GM23248 (cell line): ENCODE measurements at regions not wholly inside any gene's neighbourhood (a gene's known extent, or its start where the extent isn't known, plus 50 kb on each side); places are given as distances from the start of the nearest gene placed in this dataset.

ENCODE experiments used
- DNase-seq: peaks from one replicate; pipeline ENCODE4 v3.0.0-alpha.2; 2015
- H2AFZ ChIP-seq: fragments of 200-600 bp; sonication (generic); 2 replicates; pipeline ENCODE4 v1.6.1; 2016; ENCODE audit warnings: antibody characterized with exemption
- H3F3A ChIP-seq: fragments of 200-600 bp; sonication (generic); 2 replicates; pipeline ENCODE4 v1.6.1; 2016; ENCODE audit warnings: mild to moderate bottlenecking, antibody characterized with exemption, mixed run types; ENCODE audit not compliant: insufficient read depth
- H3K27ac ChIP-seq: fragments of 200-600 bp; sonication (generic); 2 replicates; pipeline ENCODE4 v1.5.1; 2016; ENCODE audit warnings: mild to moderate bottlenecking
- H3K27me3 ChIP-seq: fragments of 200-600 bp; sonication (generic); replicated peaks from 2 replicates; pipeline ENCODE4 v1.6.1; 2016; ENCODE audit warnings: mild to moderate bottlenecking; ENCODE audit not compliant: insufficient read depth
- H3K36me3 ChIP-seq: fragments of 200-600 bp; sonication (generic); 2 replicates; pipeline ENCODE4 v1.6.1; 2016; ENCODE audit warnings: low read depth, mild to moderate bottlenecking
- H3K4me1 ChIP-seq: fragments of 200-600 bp; sonication (generic); 2 replicates; pipeline ENCODE4 v1.6.1; 2016; ENCODE audit warnings: mild to moderate bottlenecking; ENCODE audit not compliant: insufficient read depth
- H3K4me2 ChIP-seq: fragments of 200-600 bp; sonication (generic); one replicate; pipeline ENCODE4 v1.6.1; 2016; ENCODE audit warnings: mild to moderate bottlenecking; ENCODE audit not compliant: unreplicated experiment
- H3K4me3 ChIP-seq: fragments of 200-600 bp; sonication (generic); 2 replicates; pipeline ENCODE4 v1.5.1; 2016; ENCODE audit warnings: mild to moderate bottlenecking
- H3K79me2 ChIP-seq: fragments of 200-600 bp; sonication (generic); 2 replicates; pipeline ENCODE4 v1.6.1; 2016; ENCODE audit warnings: mild to moderate bottlenecking; ENCODE audit not compliant: insufficient read depth
- H3K9ac ChIP-seq: fragments of 200-600 bp; sonication (generic); 2 replicates; pipeline ENCODE4 v1.6.1; 2016; ENCODE audit warnings: mild to moderate bottlenecking
- H3K9me2 ChIP-seq: fragments of 200-600 bp; sonication (generic); 2 replicates; pipeline ENCODE4 v1.6.1; 2016; ENCODE audit warnings: mixed run types, mild to moderate bottlenecking, moderate library complexity; ENCODE audit not compliant: insufficient read depth
- H3K9me3 ChIP-seq: fragments of 200-600 bp; sonication (generic); one replicate; pipeline ENCODE4 v1.6.1; 2017; ENCODE audit warnings: low read depth
- H4K20me1 ChIP-seq: fragments of 200-600 bp; sonication (generic); 2 replicates; pipeline ENCODE4 v1.6.0; 2016; ENCODE audit not compliant: insufficient read depth
- EZH2 ChIP-seq: fragments of 200-600 bp; sonication (generic); IDR thresholded peaks from 2 replicates; pipeline ENCODE4 v1.6.1; 2018; ENCODE audit warnings: antibody characterized with exemption, mild to moderate bottlenecking; ENCODE audit not compliant: insufficient read depth, poor library complexity, severe bottlenecking
- EZH2phosphoT487 ChIP-seq: fragments of 200-600 bp; sonication (generic); IDR thresholded peaks from 2 replicates; pipeline ENCODE4 v1.6.1; 2018; ENCODE audit warnings: antibody characterized with exemption, moderate library complexity, mild to moderate bottlenecking, low read depth; ENCODE audit not compliant: insufficient read depth
- WGBS, 2 experiments: methylation state at CpG; one replicate each; pipeline ENCODE4 v1.1.6; 2015 to 2017; ENCODE audit warnings: low lambda C conversion rate in 2 of 2, low coverage in 1 of 2; ENCODE audit errors: missing lambda C conversion rate in 2 of 2; 5-methylcytosine and 5-hydroxymethylcytosine counted together
- in situ Hi-C: fragments of 300-500 bp; cut with MboI; formaldehyde crosslinking; loops from 2 replicates; pipeline ENCODE4 v1.15.0; 2020

- no peak for DNase-seq
- Histone ChIP-seq H3K27me3 (no peaks in the 10 kb centered on the region), H4K20me1 (no peaks in the 10 kb centered on the region), H3K79me2 (no peaks in the 10 kb centered on the region), H3K9ac (no peak overlapping the region), H2AFZ (no peak overlapping the region), H3K9me3 (no peaks in the 10 kb centered on the region), H3K4me2 (no peak overlapping the region), H3K4me1 (no peaks in the 10 kb centered on the region), H3K4me3 (no peak overlapping the region), H3K27ac (no peak overlapping the region), H3K36me3 (no peaks in the 10 kb centered on the region), H3F3A (no peaks in the 10 kb centered on the region), H3K9me2 (no peaks in the 10 kb centered on the region)
- in situ Hi-C loops: no loop called here
- WGBS, 2 experiments: 44 to 48% methylated on average over 31 to 38 of the region's 38 CpGs
- TF ChIP-seq EZH2phosphoT487 (no peak), EZH2 (no peak)
Observed at GRCh38 chr12:34398706-34399630, 376.7 kb downstream of the ALG10 start.

- Histone ChIP-seq H3K27ac (no peak overlapping the region), H4K20me1 (no peaks in the 10 kb centered on the region), H3K4me3 (no peak overlapping the region), H3K9ac (no peak overlapping the region), H3K36me3 (no peaks in the 10 kb centered on the region), H2AFZ (no peak overlapping the region), H3K27me3 (no peaks in the 10 kb centered on the region), H3K9me2 (no peaks in the 10 kb centered on the region), H3F3A (no peaks in the 10 kb centered on the region), H3K79me2 (no peaks in the 10 kb centered on the region), H3K9me3 (no peaks in the 10 kb centered on the region), H3K4me2 (no peak overlapping the region), H3K4me1 (no peaks in the 10 kb centered on the region)
- TF ChIP-seq EZH2phosphoT487 (no peak), EZH2 (no peak)
- in situ Hi-C loops: no loop called here
- WGBS, 2 experiments: 56 to 59% methylated on average over 23 of the region's 23 CpGs
- no peak for DNase-seq
Observed at GRCh38 chr12:34399631-34400410, 377.5 kb downstream of the ALG10 start.

- in situ Hi-C loops: no loop called here
- no peak for DNase-seq
Observed at GRCh38 chr12:34400411-34400881, 378.1 kb downstream of the ALG10 start.

GRCh38 chr12:34400986-34401658, 378.8 kb downstream of the ALG10 start:
- H3K4me2 ChIP-seq: no peak overlapping the region
- no peaks in the 10 kb centered on the region for H3K9me2 ChIP-seq
- TF ChIP-seq EZH2phosphoT487: no peak
- TF ChIP-seq EZH2: no peak
- H3K36me3 ChIP-seq: no peaks in the 10 kb centered on the region
- H3K9ac ChIP-seq: no peak overlapping the region
- H4K20me1 ChIP-seq: no peaks in the 10 kb centered on the region
- H3K4me3 ChIP-seq: no peak overlapping the region
- no peaks in the 10 kb centered on the region for H3K9me3 ChIP-seq
- H3K79me2 ChIP-seq: no peaks in the 10 kb centered on the region
- H3K27ac ChIP-seq: no peak overlapping the region
- no peaks in the 10 kb centered on the region for H3K4me1 ChIP-seq
- no peak for DNase-seq
- no peaks in the 10 kb centered on the region for H3K27me3 ChIP-seq
- 51 to 56% methylated on average over 24 to 25 of the region's 25 CpGs for WGBS, 2 experiments
- no peak overlapping the region for H2AFZ ChIP-seq
- no peaks in the 10 kb centered on the region for H3F3A ChIP-seq
- in situ Hi-C loops: no loop called here

More at GRCh38 chr12:34400411-34400881, 378.1 kb downstream of the ALG10 start:
- Histone ChIP-seq H3F3A (no peaks in the 10 kb centered on the region), H4K20me1 (no peaks in the 10 kb centered on the region), H3K79me2 (no peaks in the 10 kb centered on the region), H2AFZ (no peak overlapping the region), H3K36me3 (no peaks in the 10 kb centered on the region), H3K9me3 (no peaks in the 10 kb centered on the region), H3K4me2 (no peak overlapping the region), H3K27me3 (no peaks in the 10 kb centered on the region), H3K4me1 (no peaks in the 10 kb centered on the region), H3K9me2 (no peaks in the 10 kb centered on the region), H3K9ac (no peak overlapping the region), H3K27ac (no peak overlapping the region), H3K4me3 (no peak overlapping the region)
- WGBS, 2 experiments: 42 to 45% methylated on average over 12 of the region's 12 CpGs
- TF ChIP-seq EZH2phosphoT487: no peak
- no peak for TF ChIP-seq EZH2
